H9 (cell line): ENCODE measurements at regions not wholly inside any gene's neighbourhood (a gene's known extent, or its start where the extent isn't known, plus 50 kb on each side); places are given as distances from the start of the nearest gene placed in this dataset.

Experiments used
- DNase-seq: peaks from one replicate; pipeline ENCODE4 v3.0.0-alpha.2; 2017
- H2AFZ ChIP-seq: one replicate; pipeline ENCODE4 v1.6.1; 2013; ENCODE audit warnings: mild to moderate bottlenecking, low read length, control low read depth, moderate library complexity
- H2AK5ac ChIP-seq: 2 replicates; pipeline ENCODE4 v1.6.1; 2013; ENCODE audit warnings: low read length, control low read depth, mixed read lengths; ENCODE audit not compliant: insufficient read length
- H2BK120ac ChIP-seq: one replicate; pipeline ENCODE4 v1.6.1; 2013; ENCODE audit warnings: low read depth, mild to moderate bottlenecking, low read length, control low read depth, inconsistent platforms; ENCODE audit not compliant: poor library complexity, severe bottlenecking
- H2BK12ac ChIP-seq: 2 replicates; pipeline ENCODE4 v1.6.1; 2013; ENCODE audit warnings: low read length, control low read depth, mixed read lengths, low read depth; ENCODE audit not compliant: insufficient read length
- H2BK15ac ChIP-seq: 2 replicates; pipeline ENCODE4 v1.6.1; 2013; ENCODE audit warnings: low read depth, low read length, control low read depth
- H2BK20ac ChIP-seq: one replicate; pipeline ENCODE4 v1.6.1; 2013; ENCODE audit warnings: low read depth, mild to moderate bottlenecking, low read length, control low read depth, inconsistent platforms; ENCODE audit not compliant: poor library complexity, severe bottlenecking
- H2BK5ac ChIP-seq: 2 replicates; pipeline ENCODE4 v1.6.1; 2013; ENCODE audit warnings: low read length, control low read depth, mixed read lengths; ENCODE audit not compliant: insufficient read length
- H3K14ac ChIP-seq: 2 replicates; pipeline ENCODE4 v1.6.1; 2013; ENCODE audit warnings: low read length, control low read depth; ENCODE audit not compliant: insufficient read depth
- H3K18ac ChIP-seq: 2 replicates; pipeline ENCODE4 v1.6.1; 2013; ENCODE audit warnings: low read depth, mild to moderate bottlenecking, mixed read lengths, low read length, control low read depth; ENCODE audit not compliant: insufficient read length
- H3K23ac ChIP-seq: 2 replicates; pipeline ENCODE4 v1.6.1; 2013; ENCODE audit warnings: low read length, control low read depth, mixed read lengths, low read depth; ENCODE audit not compliant: insufficient read length
- H3K23me2 ChIP-seq: 2 replicates; pipeline ENCODE4 v1.6.1; 2013; ENCODE audit warnings: low read depth, mild to moderate bottlenecking, mixed read lengths, low read length, control low read depth; ENCODE audit not compliant: insufficient read length, poor library complexity, severe bottlenecking
- H3K27ac ChIP-seq: 2 replicates; pipeline ENCODE4 v1.5.1; 2013; ENCODE audit warnings: low read length, control low read depth, mixed read lengths, low read depth; ENCODE audit not compliant: insufficient read length
- H3K27me3 ChIP-seq: 2 replicates; pipeline ENCODE4 v1.6.1; 2013; ENCODE audit warnings: low read length, control low read depth, inconsistent platforms; ENCODE audit not compliant: insufficient read depth
- H3K4ac ChIP-seq: 2 replicates; pipeline ENCODE4 v1.6.1; 2013; ENCODE audit warnings: low read depth, mild to moderate bottlenecking, control low read depth, inconsistent platforms, low read length, moderate library complexity
- H3K4me1 ChIP-seq: 2 replicates; pipeline ENCODE4 v1.6.1; 2013; ENCODE audit warnings: low read length, control low read depth, inconsistent platforms; ENCODE audit not compliant: insufficient read depth
- H3K4me2 ChIP-seq: 2 replicates; pipeline ENCODE4 v1.6.1; 2013; ENCODE audit warnings: low read length, control low read depth, mixed read lengths; ENCODE audit not compliant: insufficient read length, insufficient read depth
- H3K56ac ChIP-seq: 2 replicates; pipeline ENCODE4 v1.6.1; 2013; ENCODE audit warnings: low read depth, mild to moderate bottlenecking, mixed read lengths, low read length, control low read depth; ENCODE audit not compliant: insufficient read length
- H3K79me1 ChIP-seq: 2 replicates; pipeline ENCODE4 v1.6.1; 2013; ENCODE audit warnings: low read depth, mild to moderate bottlenecking, moderate library complexity, low read length, control low read depth, inconsistent platforms; ENCODE audit not compliant: insufficient read depth, poor library complexity, severe bottlenecking
- H3K79me2 ChIP-seq: 2 replicates; pipeline ENCODE4 v1.6.1; 2013; ENCODE audit warnings: low read length, control low read depth, inconsistent platforms; ENCODE audit not compliant: insufficient read depth
- H3K9ac ChIP-seq: 2 replicates; pipeline ENCODE4 v1.6.1; 2013; ENCODE audit warnings: low read length, control low read depth, mixed read lengths; ENCODE audit not compliant: insufficient read length; ENCODE audit errors: extremely low read depth
- H3K9me3 ChIP-seq: one replicate; pipeline ENCODE4 v1.6.1; 2013; ENCODE audit warnings: low read depth, low read length, inconsistent platforms; ENCODE audit not compliant: control insufficient read depth
- H3T11ph ChIP-seq: one replicate; pipeline ENCODE4 v1.6.1; 2013; ENCODE audit warnings: mild to moderate bottlenecking, low read length, control low read depth, inconsistent platforms
- H4K20me1 ChIP-seq: one replicate; pipeline ENCODE4 v1.6.1; 2013; ENCODE audit not compliant: control insufficient read depth, insufficient read length, insufficient read depth
- H4K5ac ChIP-seq: 2 replicates; pipeline ENCODE4 v1.6.1; 2013; ENCODE audit warnings: low read depth, mild to moderate bottlenecking, mixed read lengths, low read length, control low read depth; ENCODE audit not compliant: insufficient read length
- H4K8ac ChIP-seq: replicated peaks from 2 replicates; pipeline ENCODE4 v1.6.1; 2013; ENCODE audit warnings: low read length, control low read depth, mixed read lengths, low read depth; ENCODE audit not compliant: insufficient read length
- H4K91ac ChIP-seq: 2 replicates; pipeline ENCODE4 v1.6.1; 2013; ENCODE audit warnings: low read depth, mild to moderate bottlenecking, moderate library complexity, mixed read lengths, low read length, control low read depth; ENCODE audit not compliant: insufficient read length
- H3K27ac Mint-ChIP-seq, 3 experiments: 2 replicates in 2 of 3; 3 replicates in 1 of 3; pipeline ENCODE4 v1.8.0; 2020 to 2021; ENCODE audit warnings: mixed read lengths in 3 of 3, mild to moderate bottlenecking in 1 of 3, moderate library complexity in 1 of 3
- H3K27me3 Mint-ChIP-seq: 2 replicates; pipeline ENCODE4 v1.8.0; 2021; ENCODE audit warnings: low read depth, mild to moderate bottlenecking, moderate library complexity, mixed read lengths
- H3K36me3 Mint-ChIP-seq, 3 experiments: 2 replicates in 2 of 3; 3 replicates in 1 of 3; pipeline ENCODE4 v1.8.0; 2020 to 2021; ENCODE audit warnings: low read depth in 3 of 3, mixed read lengths in 3 of 3; ENCODE audit not compliant: insufficient read depth in 1 of 3
- H3K4me1 Mint-ChIP-seq, 2 experiments: 2 replicates each; pipeline ENCODE4 v1.8.0; 2020; ENCODE audit warnings: mixed read lengths in 2 of 2
- H3K4me3 Mint-ChIP-seq, 2 experiments: 2 replicates in 1 of 2; 3 replicates in 1 of 2; pipeline ENCODE4 v1.8.0; 2020 to 2021; ENCODE audit warnings: mild to moderate bottlenecking in 2 of 2, mixed read lengths in 2 of 2, moderate library complexity in 1 of 2
- H3K9me3 Mint-ChIP-seq, 2 experiments: 2 replicates in 1 of 2; 3 replicates in 1 of 2; pipeline ENCODE4 v1.8.0; 2020; ENCODE audit warnings: mild to moderate bottlenecking in 2 of 2, mixed read lengths in 2 of 2, moderate library complexity in 1 of 2
- WGBS: extraction: QIAGEN DNeasy Blood & Tissue Kit; methylation state at CpG from one replicate; pipeline ENCODE4 v1.1.7; 2013; ENCODE audit warnings: missing lambda C conversion rate, low lambda C conversion rate, mixed read lengths; ENCODE audit not compliant: insufficient read length; ENCODE audit errors: extremely low coverage; 5-methylcytosine and 5-hydroxymethylcytosine counted together
- TF ChIP-seq, protein P1 (sequence below): fragments of 200-600 bp; sonication (generic); conservative IDR thresholded peaks from 3 replicates; pipeline ENCODE4 v1.8.0; 2021; ENCODE audit warnings: antibody characterized with exemption, mild to moderate bottlenecking

GRCh38 chr10:106083572-106083971, 1080.9 kb downstream of the SORCS1 start:
- Histone ChIP-seq H2AFZ (no peak overlapping the region), H3K56ac (no peak overlapping the region), H2BK12ac (no peak overlapping the region), H3K4me1 (no peaks in the 10 kb centered on the region; the same call in 1 of the 2 replicates), H3K27ac (no peak overlapping the region), H2BK20ac (no peak overlapping the region), H3T11ph (no peak overlapping the region), H2BK15ac (no peak overlapping the region), H3K79me2 (no peaks in the 10 kb centered on the region), H3K9ac (no peak overlapping the region), H4K5ac (no peak overlapping the region), H2BK120ac (no peak overlapping the region), H2BK5ac (no peak overlapping the region), H3K79me1 (no peaks in the 10 kb centered on the region), H4K20me1 (no peaks in the 10 kb centered on the region), H4K8ac (no peak overlapping the region), H3K9me3 (no peaks in the 10 kb centered on the region), H3K4ac (no peak overlapping the region), H3K14ac (no peak overlapping the region), H3K27me3 (no peaks in the 10 kb centered on the region), H3K23me2 (no peaks in the 10 kb centered on the region), H4K91ac (no peak overlapping the region), H3K4me2 (no peak overlapping the region), H3K18ac (no peak overlapping the region), H2AK5ac (no peak overlapping the region), H3K23ac (no peak overlapping the region)
- WGBS, result no CpG with 5 or more reads among the region's 2 CpGs
- Mint-ChIP-seq H3K4me1 (peaks cover under 1 to 7% of the 10 kb centered on the region in 2 experiments; a peak in 3 of 4 replicates), H3K27me3 (no peaks in the 10 kb centered on the region), H3K9me3 (no peaks in the 10 kb centered on the region), H3K4me3 (no peak overlapping the region), H3K27ac (no peak overlapping the region), H3K36me3 (no peaks in the 10 kb centered on the region)
- TF ChIP-seq, protein P1, sequence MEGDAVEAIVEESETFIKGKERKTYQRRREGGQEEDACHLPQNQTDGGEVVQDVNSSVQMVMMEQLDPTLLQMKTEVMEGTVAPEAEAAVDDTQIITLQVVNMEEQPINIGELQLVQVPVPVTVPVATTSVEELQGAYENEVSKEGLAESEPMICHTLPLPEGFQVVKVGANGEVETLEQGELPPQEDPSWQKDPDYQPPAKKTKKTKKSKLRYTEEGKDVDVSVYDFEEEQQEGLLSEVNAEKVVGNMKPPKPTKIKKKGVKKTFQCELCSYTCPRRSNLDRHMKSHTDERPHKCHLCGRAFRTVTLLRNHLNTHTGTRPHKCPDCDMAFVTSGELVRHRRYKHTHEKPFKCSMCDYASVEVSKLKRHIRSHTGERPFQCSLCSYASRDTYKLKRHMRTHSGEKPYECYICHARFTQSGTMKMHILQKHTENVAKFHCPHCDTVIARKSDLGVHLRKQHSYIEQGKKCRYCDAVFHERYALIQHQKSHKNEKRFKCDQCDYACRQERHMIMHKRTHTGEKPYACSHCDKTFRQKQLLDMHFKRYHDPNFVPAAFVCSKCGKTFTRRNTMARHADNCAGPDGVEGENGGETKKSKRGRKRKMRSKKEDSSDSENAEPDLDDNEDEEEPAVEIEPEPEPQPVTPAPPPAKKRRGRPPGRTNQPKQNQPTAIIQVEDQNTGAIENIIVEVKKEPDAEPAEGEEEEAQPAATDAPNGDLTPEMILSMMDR, result no peak
- DNase-seq, result no peak
